Mesothelial cell of epicardium (in vitro differentiated cells): ENCODE measurements at regions not wholly inside any gene's neighbourhood (a gene's known extent, or its start where the extent isn't known, plus 50 kb on each side); places are given as distances from the start of the nearest gene placed in this dataset.
"Not testable (repeated sequence)": the region's sequence is repeated elsewhere in the genome, so short reads cannot be mapped to it uniquely, and the experiment has no call there.

Source experiments
- DNase-seq, 2 experiments: peaks; one replicate each; pipeline ENCODE4 v3.0.0; 2021; ENCODE audit warnings: low spot score in 2 of 2; ENCODE audit not compliant: unreplicated experiment in 2 of 2
- H3K27ac Mint-ChIP-seq: 2 replicates; pipeline ENCODE4 v1.8.0; 2021; ENCODE audit warnings: mixed read lengths
- H3K27me3 Mint-ChIP-seq: 2 replicates; pipeline ENCODE4 v1.8.0; 2021; ENCODE audit warnings: low read depth, mixed read lengths
- H3K36me3 Mint-ChIP-seq: 2 replicates; pipeline ENCODE4 v1.8.0; 2021; ENCODE audit warnings: mixed read lengths
- H3K4me1 Mint-ChIP-seq: 2 replicates; pipeline ENCODE4 v1.8.0; 2021; ENCODE audit warnings: mixed read lengths
- H3K4me3 Mint-ChIP-seq: 2 replicates; pipeline ENCODE4 v1.8.0; 2021; ENCODE audit warnings: mild to moderate bottlenecking, moderate library complexity, mixed read lengths
- H3K9me3 Mint-ChIP-seq: 2 replicates; pipeline ENCODE4 v1.8.0; 2021; ENCODE audit warnings: mixed read lengths
- CTCF ChIP-seq: fragments of 200-600 bp; sonication (generic); IDR thresholded peaks from one replicate; pipeline ENCODE4 v1.5.0; 2021; ENCODE audit warnings: antibody characterized with exemption; ENCODE audit not compliant: unreplicated experiment

- H3K27me3 Mint-ChIP-seq = no peaks in the 10 kb centered on the region
- TF ChIP-seq CTCF = no peak
- H3K9me3 Mint-ChIP-seq = no peaks in the 10 kb centered on the region
- H3K4me3 Mint-ChIP-seq = no peak overlapping the region
- H3K36me3 Mint-ChIP-seq = no peaks in the 10 kb centered on the region
- H3K4me1 Mint-ChIP-seq = peaks cover 28% of the 10 kb centered on the region
- DNase-seq = no peak
- H3K27ac Mint-ChIP-seq = peak overlapping the region; percentile 94
Observed at GRCh38 chr20:52031206-52031562, 160.4 kb downstream of the ZFP64 start.

DNA sequence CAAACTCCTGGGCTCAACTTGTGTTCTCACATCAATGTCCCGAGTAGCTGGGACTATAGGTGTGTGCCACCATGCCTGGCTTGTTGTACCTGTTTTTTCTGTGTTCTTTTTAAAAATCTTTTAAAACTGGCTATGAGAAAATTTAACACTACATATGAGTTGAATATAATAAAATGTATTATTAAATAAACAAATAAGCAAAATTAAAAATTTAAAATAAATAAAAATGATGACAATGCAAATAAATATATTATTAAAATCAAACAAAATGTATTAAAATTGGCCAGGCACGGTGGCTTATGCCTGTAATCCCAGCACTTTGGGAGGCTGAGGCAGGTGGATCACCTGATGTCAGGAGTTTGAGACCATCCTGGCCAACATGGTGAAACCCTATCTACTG lies 162.4 kb downstream of the ZFP64 start:
- not testable (repeated sequence) for H3K9me3 Mint-ChIP-seq, H3K4me3 Mint-ChIP-seq, H3K27me3 Mint-ChIP-seq, H3K27ac Mint-ChIP-seq, DNase-seq, H3K36me3 Mint-ChIP-seq
- H3K4me1 Mint-ChIP-seq = peaks cover 32% of the 10 kb centered on the region

- TF ChIP-seq CTCF = no peak
- Mint-ChIP-seq H3K4me1 (peaks cover 9% of the 10 kb centered on the region), H3K27me3 (no peaks in the 10 kb centered on the region), H3K4me3 (no peak overlapping the region), H3K36me3 (no peaks in the 10 kb centered on the region), H3K27ac (no peak overlapping the region), H3K9me3 (no peaks in the 10 kb centered on the region)
- DNase-seq = no peak
Observed at GRCh38 chr20:52025938-52026337, 165.6 kb downstream of the ZFP64 start.

GRCh38 chr20:52019313-52019712 lies 172.3 kb downstream of the ZFP64 start:
- no peaks in the 10 kb centered on the region for H3K36me3 Mint-ChIP-seq
- H3K27me3 Mint-ChIP-seq = no peaks in the 10 kb centered on the region
- H3K4me1 Mint-ChIP-seq = peaks cover 15% of the 10 kb centered on the region
- no peak overlapping the region for H3K27ac Mint-ChIP-seq
- DNase-seq = no peak
- no peak overlapping the region for H3K4me3 Mint-ChIP-seq
- TF ChIP-seq CTCF = no peak
- no peaks in the 10 kb centered on the region for H3K9me3 Mint-ChIP-seq

DNA sequence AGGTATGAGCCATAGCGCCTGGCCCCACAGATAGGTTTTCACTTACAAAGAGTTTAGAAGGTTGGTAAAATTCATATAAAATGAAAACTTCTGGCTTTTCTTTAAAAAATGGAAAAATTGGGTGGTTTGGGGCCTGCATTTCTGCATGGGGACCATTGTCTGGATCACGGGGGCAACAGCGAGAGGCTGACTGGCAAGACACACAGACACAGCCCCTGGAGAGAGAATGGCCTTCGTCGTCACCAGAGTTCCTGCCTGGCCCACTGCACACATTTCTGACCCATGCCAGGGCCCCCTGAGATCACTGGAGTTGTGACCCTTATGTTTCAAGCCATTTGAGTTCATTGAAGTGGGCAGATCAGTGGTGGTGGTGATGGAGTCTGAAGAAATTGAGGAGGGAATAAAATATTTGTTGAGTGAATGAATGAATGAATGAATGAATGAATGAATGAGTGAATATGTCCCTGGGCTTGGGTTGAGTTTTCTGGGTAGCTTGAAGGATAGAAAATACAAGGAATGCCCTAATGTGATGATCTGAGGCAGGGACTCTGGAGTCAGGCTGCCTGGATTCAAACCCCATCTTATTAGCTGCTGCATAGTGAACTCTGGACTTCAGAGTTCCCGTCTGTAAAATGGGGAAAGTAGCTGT lies 173.8 kb downstream of the ZFP64 start:
- Mint-ChIP-seq H3K27me3 (no peaks in the 10 kb centered on the region), H3K36me3 (no peaks in the 10 kb centered on the region), H3K4me3 (no peak overlapping the region), H3K27ac (no peak overlapping the region), H3K4me1 (peaks cover 15% of the 10 kb centered on the region), H3K9me3 (no peaks in the 10 kb centered on the region)
- TF ChIP-seq CTCF = no peak
- no peak for DNase-seq

- DNase-seq = no peak
- Mint-ChIP-seq H3K27ac (no peak overlapping the region), H3K4me3 (no peak overlapping the region), H3K27me3 (no peaks in the 10 kb centered on the region), H3K36me3 (peaks cover 4% of the 10 kb centered on the region), H3K4me1 (peaks cover 15% of the 10 kb centered on the region), H3K9me3 (peaks cover 7% of the 10 kb centered on the region)
- no peak for TF ChIP-seq CTCF
Observed at GRCh38 chr20:52016022-52016421, 175.6 kb downstream of the ZFP64 start.
